HEK293 (cell line): ENCODE measurements at regions not wholly inside any gene's neighbourhood (a gene's known extent, or its start where the extent isn't known, plus 50 kb on each side); places are given as distances from the start of the nearest gene placed in this dataset.

Experiments
- GFI1B ChIP-seq: fragments of 450-650 bp; formaldehyde crosslinking; IDR thresholded peaks from 2 replicates; pipeline ENCODE4 v1.5.1; 2016; ENCODE audit warnings: missing biosample characterization, missing genetic modification characterization
- HOXC10 ChIP-seq: sonication (generic); formaldehyde crosslinking; IDR thresholded peaks from 2 replicates; pipeline ENCODE4 v1.8.1; 2023; ENCODE audit warnings: mild to moderate bottlenecking, missing genetic modification reagents
- PRDM1 ChIP-seq: fragments of 450-650 bp; formaldehyde crosslinking; IDR thresholded peaks from 2 replicates; pipeline ENCODE4; 2016; ENCODE audit warnings: missing biosample characterization, missing genetic modification characterization
- RBAK ChIP-seq: fragments of 450-650 bp; formaldehyde crosslinking; IDR thresholded peaks from 2 replicates; pipeline ENCODE4 v1.5.1; 2016; ENCODE audit warnings: missing biosample characterization, missing genetic modification characterization
- ZNF112 ChIP-seq: fragments of 450-650 bp; formaldehyde crosslinking; IDR thresholded peaks from 2 replicates; pipeline ENCODE4 v1.5.0; 2017; ENCODE audit warnings: missing biosample characterization, missing genetic modification characterization
- ZNF138 ChIP-seq: fragments of 450-650 bp; formaldehyde crosslinking; IDR thresholded peaks from 2 replicates; pipeline ENCODE4 v1.5.1; 2016; ENCODE audit warnings: missing biosample characterization, missing genetic modification characterization, borderline replicate concordance
- ZNF274 ChIP-seq, 2 experiments: fragments of 200-500 bp in 1 of 2; fragments of 450-650 bp in 1 of 2; sonication (Bioruptor generic) in 1 of 2; formaldehyde crosslinking in 1 of 2; IDR thresholded peaks; 2 replicates each; pipeline versions ENCODE4 v1.5.1 to v1.6.1; 2014 to 2016; ENCODE audit warnings: borderline replicate concordance in 1 of 2, inconsistent platforms in 1 of 2, low read length in 1 of 2, missing biosample characterization in 1 of 2, missing genetic modification characterization in 1 of 2
- ZNF404 ChIP-seq: fragments of 450-650 bp; formaldehyde crosslinking; IDR thresholded peaks from 2 replicates; pipeline ENCODE4 v1.5.1; 2017; ENCODE audit warnings: missing biosample characterization, missing genetic modification characterization
- ZNF514 ChIP-seq: fragments of 450-650 bp; formaldehyde crosslinking; IDR thresholded peaks from 2 replicates; pipeline ENCODE4 v1.5.1; 2016; ENCODE audit warnings: missing biosample characterization, missing genetic modification characterization
- ZNF660 ChIP-seq: fragments of 450-650 bp; IDR thresholded peaks from 2 replicates; pipeline ENCODE4 v1.5.1; 2018; ENCODE audit warnings: missing biosample characterization, mild to moderate bottlenecking, missing genetic modification characterization
- ZSCAN18 ChIP-seq: fragments of 450-650 bp; formaldehyde crosslinking; IDR thresholded peaks from 2 replicates; pipeline ENCODE4 v1.5.1; 2016; ENCODE audit warnings: missing biosample characterization, missing genetic modification characterization
- TF ChIP-seq, protein P1 (sequence below): fragments of 450-650 bp; formaldehyde crosslinking; IDR thresholded peaks from 2 replicates; pipeline ENCODE4 v1.5.1; 2016; ENCODE audit warnings: missing biosample characterization, missing genetic modification characterization

DNA sequence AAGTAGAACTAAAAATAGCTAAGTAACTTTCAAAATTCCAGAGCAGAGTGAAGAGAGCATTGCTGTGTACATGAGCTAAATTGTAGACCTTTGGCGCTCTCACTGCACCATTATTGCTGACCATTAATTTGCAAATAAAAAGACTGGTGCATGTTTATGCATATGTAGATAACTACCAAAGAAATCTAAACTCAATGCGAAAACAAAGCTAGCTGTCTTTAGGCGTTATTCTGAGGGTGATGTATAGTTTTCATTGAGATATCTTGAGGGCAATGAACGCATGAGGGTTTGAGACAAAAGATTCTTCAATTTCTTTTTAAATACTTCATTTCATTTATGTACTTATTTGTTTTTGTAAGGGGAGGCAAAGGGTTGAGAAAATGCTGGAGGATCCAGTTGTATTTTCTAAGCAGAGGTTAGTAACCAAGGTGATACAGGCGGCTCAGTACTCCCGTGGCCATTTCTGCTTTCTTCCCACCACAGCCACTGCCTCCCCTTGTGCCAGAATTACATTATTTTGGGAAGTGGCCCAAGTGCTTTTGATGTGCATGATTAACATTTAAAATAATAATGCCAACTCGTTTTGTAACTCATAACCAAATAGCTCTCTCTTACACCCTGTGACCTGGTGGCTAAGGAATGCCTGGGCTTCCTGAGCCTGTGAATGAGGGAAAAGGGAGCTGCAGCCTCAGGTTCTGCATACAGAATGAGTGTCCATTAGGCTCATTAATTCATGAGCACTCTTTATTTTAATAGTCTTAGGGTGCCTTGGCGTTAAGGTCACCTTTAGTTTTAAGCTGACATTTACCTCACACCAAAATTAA lies 797.8 kb upstream of the GYPC start:
- TF ChIP-seq HOXC10 (CRISPR knock-in tag) = no peak
- TF ChIP-seq, protein P1, sequence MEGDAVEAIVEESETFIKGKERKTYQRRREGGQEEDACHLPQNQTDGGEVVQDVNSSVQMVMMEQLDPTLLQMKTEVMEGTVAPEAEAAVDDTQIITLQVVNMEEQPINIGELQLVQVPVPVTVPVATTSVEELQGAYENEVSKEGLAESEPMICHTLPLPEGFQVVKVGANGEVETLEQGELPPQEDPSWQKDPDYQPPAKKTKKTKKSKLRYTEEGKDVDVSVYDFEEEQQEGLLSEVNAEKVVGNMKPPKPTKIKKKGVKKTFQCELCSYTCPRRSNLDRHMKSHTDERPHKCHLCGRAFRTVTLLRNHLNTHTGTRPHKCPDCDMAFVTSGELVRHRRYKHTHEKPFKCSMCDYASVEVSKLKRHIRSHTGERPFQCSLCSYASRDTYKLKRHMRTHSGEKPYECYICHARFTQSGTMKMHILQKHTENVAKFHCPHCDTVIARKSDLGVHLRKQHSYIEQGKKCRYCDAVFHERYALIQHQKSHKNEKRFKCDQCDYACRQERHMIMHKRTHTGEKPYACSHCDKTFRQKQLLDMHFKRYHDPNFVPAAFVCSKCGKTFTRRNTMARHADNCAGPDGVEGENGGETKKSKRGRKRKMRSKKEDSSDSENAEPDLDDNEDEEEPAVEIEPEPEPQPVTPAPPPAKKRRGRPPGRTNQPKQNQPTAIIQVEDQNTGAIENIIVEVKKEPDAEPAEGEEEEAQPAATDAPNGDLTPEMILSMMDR (tag by site-specific recombination) = no peak
- no peak for TF ChIP-seq ZNF138 (tag by site-specific recombination)
- no peak for TF ChIP-seq ZNF514 (tag by site-specific recombination)
- TF ChIP-seq ZNF112 (tag by site-specific recombination) = no peak
- TF ChIP-seq ZSCAN18 (tag by site-specific recombination) = no peak
- TF ChIP-seq PRDM1 (tag by site-specific recombination) = no peak
- no peak for TF ChIP-seq ZNF660 (tag by site-specific recombination)
- no peak for TF ChIP-seq ZNF404 (tag by site-specific recombination)
- no peak for TF ChIP-seq RBAK (tag by site-specific recombination)
- no peak for TF ChIP-seq GFI1B
- TF ChIP-seq ZNF274 (IDR thresholded peaks at IDR 0.05; ENCODE audit: low read length) = no peak
- no peak for TF ChIP-seq ZNF274 (tag by site-specific recombination; IDR thresholded peaks at IDR 0.05; ENCODE audit: borderline replicate concordance)
